HG03575 (cell line): ENCODE measurements at regions not wholly inside any gene's neighbourhood (a gene's known extent, or its start where the extent isn't known, plus 50 kb on each side); places are given as distances from the start of the nearest gene placed in this dataset.
A peak's percentile ranks its signal among the peaks of the same experiment; 100 is the strongest.
"Not testable (repeated sequence)": the region's sequence is repeated elsewhere in the genome, so short reads cannot be mapped to it uniquely, and the experiment has no call there.

Experiments used
- ATAC-seq: cut with Tn5 transposase; IDR thresholded peaks from one replicate; pipeline ENCODE4 v1.9.1; 2021; ENCODE audit not compliant: unreplicated experiment, insufficient number of reproducible peaks, low FRiP score; ENCODE audit errors: extremely low read depth

DNA sequence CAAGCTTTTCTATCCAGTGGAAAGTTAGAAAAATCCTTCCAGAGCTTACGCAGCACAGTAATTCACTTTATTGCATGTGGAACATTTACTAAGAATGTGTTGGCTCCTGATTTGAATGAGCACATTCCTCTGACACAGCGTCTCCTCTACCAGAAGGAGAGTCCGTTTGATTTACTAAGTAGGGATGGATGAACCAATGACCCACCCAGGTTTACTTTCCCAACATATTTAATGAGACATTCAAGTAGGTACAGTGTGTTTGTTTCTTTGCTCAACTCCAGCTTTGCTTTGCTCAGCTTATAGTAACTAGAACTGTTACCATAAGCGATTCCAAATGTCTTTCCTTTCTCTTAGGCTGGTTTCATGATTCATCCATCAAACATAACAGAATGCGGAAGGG lies 161.7 kb downstream of the SMARCA1 start:
- ATAC-seq: no peak

DNA sequence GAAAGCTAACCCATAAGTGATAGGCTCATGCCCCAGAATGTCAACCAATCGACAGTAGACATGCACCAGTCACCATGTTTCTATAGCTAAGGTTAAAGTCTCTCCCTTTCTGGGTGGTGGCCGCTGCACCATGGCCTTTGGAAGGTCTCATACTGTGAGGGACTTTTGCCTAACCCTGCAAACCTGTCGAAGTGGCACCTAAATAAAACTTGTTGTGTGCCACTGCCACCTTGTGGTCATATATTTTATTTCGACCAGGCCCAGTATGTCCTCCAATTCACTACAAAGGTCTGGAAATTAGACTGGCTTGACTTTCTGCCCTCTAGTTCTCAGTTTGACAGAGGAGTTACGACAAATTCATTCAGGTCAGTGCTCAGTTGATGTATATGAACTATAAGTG lies 163.1 kb downstream of the SMARCA1 start:
- peak; percentile 79 for ATAC-seq

DNA sequence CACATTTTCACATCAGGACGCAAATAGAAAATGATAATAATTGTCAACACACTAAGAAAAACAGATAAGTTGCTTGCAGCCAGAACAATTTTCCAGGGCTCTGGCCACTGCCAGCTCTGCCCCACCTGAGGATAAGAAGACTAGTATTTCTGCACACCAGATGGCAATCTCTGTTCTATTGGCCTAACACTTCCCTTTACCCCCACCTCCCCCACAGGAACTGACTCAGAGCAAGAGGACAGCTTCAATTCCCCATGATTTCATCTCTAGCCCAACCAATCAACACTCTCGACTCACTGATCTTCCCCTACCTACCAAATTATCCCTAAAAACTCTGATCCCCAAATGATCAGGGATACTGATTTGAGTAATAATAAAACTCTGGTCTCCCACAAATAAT lies 164.0 kb downstream of the SMARCA1 start:
- no peak for ATAC-seq

DNA sequence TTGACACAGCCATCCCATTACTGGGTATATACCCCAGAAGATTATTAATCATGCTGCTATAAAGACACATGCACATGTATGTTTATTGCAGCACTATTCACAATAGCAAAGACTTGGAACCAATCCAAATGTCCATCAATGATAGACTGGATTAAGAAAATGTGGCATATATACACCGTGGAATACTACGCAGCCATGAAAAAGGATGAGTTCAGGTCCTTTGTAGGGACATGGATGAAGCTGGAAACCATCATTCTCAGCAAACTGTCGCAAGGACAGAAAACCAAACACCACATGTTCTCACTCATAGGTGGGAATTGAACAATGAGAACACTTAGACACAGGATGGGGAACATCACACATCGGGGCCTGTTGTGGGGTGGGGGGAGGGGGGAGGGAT lies 165.9 kb downstream of the SMARCA1 start:
- not testable (repeated sequence) for ATAC-seq

DNA sequence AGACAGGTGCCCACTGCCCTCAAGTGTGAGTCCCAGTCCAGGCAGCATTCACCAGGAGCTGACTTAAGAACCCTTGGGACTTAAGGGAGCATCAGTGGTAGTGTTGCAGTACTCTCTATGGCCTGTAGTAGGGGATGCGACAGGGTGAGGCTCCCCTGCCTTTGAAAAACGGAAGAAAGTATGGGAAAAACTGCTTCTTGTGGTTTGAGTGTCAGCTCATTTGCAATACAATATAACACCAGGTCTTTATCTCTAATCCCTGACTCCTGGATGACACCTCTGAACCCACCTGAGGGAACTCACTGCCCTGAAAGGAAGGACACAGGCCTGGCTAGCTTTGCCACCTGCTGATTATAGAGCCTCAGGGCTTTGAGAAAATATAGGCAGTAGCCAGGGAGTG lies 176.0 kb downstream of the SMARCA1 start:
- ATAC-seq: no peak

DNA sequence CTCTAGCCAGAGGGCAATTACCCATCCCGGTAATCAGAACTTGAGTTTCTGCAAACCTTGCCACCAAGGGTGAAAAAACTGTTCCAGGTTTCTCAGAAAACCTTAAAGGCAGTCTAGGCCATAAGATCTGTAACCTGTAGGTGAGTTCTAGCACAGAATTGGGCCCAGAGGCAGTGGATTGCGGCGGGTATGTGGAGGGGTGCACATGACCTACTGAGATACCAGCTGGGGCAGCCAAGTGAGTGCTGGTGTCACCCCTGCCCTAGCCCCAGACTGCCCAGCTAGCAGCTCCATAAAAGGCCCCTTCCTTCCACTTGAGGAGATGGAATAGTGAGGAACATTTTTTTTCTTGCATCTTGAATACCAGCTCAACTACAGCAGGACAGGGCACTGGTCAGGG lies 176.7 kb downstream of the SMARCA1 start:
- no peak for ATAC-seq

DNA sequence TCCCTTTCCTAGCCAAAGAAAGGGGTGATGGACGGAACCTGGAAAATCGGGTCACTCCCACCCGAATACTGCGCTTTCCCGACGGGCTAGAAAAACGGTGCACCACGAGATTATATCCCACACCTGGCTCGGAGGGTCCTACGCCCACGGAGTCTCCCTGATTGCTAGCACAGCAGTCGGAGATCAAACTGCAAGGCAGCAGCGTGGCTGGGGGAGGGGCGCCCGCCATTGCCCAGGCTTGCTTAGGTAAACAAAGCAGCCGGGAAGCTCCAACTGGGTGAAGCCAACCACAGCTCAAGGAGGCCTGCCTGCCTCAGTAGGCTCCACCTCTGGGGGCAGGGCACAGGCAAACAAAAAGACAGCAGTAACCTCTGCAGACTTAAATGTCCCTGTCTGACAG lies 186.0 kb downstream of the SMARCA1 start:
- ATAC-seq: not testable (repeated sequence)

DNA sequence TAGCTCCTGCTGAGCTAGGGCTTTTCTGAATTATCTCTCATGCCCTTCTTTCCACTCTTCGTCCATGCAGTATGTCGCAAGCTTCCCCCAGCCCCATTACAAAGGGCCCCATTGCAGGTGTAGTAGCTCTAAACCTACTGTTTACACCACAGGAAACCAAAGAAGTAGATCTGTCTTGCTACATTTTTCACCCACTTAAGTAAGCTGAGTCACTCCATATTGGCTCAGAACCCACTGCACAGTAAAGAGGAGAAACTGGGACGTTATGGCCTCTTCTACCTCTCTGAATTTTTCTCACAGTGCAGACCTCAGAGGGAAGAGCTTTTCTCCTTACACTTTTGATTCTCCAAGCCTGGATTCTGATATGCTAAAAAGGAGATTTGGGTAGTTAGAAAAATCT lies 200.2 kb downstream of the SMARCA1 start:
- ATAC-seq: no peak

DNA sequence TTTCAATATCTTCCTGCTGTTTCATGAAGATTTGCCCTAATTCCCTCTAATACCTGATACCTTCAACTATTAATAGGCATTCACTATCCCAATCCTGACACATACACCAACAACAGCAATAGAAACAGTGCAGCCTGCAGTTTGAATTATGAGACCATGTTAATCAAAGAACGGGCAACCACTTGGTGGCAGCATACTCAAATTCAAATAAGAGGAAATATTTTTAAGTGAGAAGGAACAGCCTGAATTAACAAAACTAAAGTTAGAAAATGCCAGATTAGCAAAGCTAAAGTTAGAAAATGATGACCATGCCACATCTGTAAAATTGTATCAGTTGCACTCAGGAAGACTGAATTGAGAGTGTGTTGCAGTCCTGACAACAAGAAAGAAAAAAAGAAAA lies 204.9 kb downstream of the SMARCA1 start:
- ATAC-seq: no peak

DNA sequence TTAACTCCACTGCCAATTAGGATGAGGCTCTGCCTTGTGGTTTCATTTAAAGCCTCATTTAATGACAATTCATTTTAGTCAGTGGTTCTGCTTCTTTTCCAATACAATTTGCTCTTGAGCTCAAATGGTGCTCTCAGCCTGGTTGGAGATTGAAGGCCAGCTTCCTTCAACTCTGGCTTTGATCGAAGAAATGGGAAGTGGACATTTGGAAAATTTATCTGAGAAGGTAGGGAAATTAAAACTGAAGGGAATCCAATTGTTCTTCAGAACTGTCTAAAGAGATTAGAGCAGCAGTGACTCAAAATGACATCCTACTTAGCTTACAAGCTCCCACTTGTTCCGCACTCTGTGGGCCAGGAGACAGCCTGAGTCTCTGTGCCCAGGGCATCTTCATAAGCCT lies 206.8 kb downstream of the SMARCA1 start:
- ATAC-seq: no peak

DNA sequence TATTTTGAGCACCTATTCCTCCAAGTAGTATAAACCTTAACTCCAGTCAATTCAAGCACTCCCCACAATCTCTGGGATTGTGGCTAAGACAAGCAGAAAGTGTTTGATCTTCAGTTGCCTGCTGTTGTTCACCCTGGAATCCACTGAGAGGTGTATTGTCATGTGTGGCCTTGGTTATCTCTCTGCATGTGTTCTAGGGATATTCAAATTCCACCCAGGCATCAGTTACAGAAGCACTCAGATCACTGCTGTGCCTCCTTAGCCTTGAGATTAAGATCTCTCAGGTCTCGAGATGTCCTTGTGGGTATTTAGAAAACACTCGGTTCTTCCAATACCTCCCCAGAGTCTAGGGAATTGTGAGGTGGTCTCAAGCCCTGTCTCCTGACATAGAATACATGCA lies 213.3 kb downstream of the SMARCA1 start:
- no peak for ATAC-seq

DNA sequence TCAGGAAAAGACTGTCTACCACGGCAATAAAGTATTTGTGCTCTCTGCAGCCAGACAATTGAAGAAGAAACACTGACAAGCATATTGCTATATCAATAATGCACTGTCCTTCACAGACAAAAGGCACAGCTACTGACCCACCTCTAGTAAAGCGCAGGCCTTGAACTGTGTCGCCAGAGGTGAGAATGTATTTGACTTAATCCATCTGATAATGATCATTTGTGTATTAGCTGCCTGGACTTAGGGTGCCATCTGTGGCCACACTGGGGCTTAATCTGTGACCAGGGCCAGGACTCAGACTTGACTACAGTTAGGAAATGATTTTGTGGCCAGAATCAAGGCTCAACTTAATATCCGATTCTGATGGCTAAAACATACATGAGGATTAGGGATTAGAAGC lies 260.4 kb downstream of the SMARCA1 start:
- ATAC-seq: no peak

DNA sequence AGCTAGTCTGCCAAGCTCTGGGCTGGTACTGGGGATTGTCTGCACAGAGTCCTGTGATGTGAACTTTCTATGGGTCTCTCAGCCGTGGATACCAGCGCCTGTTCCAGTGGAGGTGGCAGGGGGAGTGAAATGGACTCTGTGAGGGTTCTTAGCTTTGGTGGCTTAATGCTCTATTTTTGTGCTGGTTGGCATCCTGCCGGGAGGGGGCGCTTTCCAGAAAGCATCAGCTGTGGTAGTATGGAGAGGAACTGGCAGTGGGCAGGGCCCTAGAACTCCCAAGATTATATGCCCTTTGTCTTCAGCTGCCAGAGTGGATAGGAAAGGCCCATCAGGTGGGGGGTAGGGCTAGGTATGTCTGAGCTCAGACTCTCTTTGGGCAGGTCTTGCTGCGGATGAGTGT lies 267.8 kb downstream of the SMARCA1 start:
- ATAC-seq: not testable (repeated sequence)

DNA sequence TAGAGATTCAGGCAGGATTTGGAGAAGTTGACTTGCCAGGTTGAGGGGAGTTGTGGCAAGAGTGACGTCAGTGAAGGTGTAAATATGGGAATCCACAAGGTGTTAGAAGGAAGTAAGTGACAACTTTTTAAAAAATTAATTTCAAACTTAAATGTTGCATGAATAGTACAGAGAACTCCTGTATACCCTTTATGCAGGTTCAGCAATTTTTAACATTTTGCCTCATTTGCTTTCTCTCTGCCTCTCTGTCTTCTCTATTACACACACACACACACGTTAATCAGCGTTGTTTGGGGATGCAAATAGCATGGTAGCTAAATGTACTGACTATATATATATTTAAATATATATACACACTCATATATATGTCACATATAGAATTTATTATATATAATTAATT lies 273.7 kb downstream of the SMARCA1 start:
- no peak for ATAC-seq

DNA sequence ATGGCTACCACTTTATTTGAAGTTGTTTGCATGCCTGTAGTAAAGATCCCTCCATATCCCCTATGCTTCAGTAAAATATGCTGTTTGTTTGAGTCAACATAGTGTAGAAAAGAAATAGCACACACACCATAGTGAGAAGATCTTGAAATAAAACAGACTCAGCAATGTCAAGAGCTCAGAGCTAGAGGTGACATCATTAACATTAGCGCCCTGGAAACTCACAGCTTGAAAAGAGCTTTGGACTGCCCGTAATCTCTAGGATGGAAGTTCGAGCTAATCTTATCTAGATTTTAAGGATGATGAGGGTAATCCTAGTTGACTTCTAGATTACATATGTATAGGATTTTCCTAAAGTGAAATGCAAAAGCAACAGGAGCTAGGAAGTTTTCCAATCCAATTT lies 275.6 kb downstream of the SMARCA1 start:
- ATAC-seq: no peak

DNA sequence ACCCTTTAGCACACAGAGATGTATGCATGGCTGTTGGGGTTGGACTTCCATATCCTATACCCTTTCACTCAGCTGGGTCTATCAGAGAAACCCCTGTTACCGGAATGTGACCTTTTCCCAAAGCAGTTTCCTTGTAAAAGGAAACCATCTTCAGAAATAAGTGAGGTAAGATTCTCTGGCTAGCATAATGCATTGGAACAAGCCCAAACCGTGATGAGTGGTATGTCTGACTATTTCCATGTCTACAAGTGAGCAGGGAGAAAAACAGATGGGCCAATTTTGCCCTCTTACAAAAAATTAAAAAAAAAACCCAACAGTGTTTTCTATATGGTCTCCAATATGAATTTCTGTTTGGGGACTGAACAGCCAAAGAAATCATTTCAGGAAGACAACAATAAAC lies 283.9 kb downstream of the SMARCA1 start:
- ATAC-seq: no peak

DNA sequence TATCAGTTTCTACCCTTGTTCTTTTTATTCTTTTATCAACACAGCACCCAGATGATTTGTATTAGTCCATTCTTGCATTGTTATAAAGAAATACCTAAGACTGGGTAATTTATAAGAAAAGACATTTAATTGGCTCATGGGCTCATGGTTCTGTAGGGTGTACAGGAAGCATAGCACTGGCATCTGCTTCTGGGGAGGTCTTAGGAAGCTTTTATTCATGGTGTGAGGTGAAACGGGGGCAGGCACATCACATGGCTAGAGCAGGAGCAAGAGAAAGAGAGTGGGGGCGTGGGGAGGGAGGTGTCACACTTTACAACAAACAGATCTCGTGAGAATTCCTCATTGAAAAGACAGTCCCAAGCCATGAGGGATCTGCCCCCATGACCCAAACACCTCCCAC lies 285.3 kb downstream of the SMARCA1 start:
- no peak for ATAC-seq

DNA sequence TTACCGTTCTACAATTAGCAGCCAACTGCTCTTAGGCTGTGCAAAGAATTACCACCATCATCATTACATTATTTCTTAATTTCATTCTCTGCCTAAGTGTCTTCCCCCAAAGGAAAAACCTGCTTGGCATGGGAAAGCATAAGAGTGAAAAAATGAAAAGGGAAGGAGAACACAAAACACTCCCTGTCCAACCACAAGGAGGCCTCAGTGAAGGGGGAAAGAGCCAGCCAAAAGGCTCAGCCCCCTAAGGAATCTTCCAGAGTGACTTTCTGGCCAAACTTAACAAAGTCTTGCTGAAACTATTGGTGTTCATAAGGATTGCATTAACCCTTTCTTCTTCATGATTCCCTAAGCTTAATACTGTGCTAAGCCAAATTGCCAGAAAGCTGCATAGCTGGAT lies 287.4 kb downstream of the SMARCA1 start:
- no peak for ATAC-seq

DNA sequence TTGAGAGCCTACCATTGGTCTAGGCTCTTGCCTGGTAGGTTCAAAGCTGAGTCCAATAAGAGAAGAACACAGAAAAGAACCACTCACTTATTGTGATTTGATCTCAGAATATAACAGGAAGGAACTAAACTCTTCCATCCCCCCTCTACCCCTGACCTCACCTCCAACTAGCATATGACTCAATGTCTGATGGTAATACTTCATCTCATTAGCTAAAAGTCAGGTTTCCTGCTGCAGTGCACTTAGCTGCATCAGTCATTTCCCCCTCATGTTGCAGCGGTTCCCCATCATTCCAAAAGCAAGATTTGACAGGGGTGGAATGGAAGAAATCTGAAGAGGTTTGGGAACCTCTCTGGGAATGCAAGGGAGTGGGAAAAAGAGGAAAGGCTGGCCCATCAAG lies 289.5 kb downstream of the SMARCA1 start:
- ATAC-seq: no peak

DNA sequence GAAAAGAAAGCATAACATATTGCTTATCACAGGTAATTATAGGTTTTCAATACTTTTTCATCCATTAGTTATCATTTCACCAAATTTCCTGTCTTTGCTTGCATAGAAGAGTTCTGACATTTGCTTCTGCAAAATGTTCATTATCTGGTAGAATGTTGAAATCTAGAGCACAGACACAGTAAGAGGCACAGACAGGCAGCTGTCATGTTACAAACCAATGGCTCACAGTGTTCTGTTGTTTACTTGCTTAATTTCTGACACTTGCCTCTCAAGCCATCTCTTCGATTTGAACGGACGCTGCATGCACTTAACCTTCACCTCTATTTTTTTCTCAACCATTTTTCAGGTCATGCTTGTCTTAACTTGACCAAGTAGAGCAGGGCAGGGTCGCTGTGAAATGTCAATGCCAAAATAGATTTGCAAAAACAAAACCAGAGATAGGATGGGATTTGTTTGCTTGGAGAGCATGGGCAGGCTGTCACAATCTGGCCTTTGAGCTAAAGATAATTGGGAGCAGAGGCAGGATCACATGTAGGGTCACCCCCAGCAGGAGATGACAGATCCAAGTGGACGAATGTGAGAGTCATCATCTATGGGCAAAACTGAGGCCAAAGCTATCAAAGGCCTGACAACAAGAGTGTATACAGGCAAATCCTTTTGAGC lies 292.3 kb downstream of the SMARCA1 start:
- ATAC-seq: no peak

DNA sequence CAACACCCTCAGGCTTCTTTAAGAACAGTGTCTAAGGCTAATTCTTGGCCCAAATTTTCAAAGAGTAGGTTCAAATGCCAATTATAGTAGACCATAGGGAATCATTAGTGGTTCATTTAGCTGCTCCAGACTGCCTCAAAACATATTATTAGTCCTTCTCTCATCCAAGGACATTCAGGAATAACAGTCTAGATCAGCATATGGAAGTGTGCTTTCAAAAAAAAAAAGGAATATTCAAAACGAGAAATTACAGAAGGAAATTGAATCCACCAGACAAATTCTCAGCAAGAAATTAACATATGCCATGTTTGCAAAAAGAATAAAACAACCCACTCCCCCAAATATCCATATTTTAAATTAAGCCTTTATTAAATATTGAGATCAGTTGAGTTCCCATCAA lies 293.1 kb downstream of the SMARCA1 start:
- ATAC-seq: no peak
